Astrocyte (in vitro differentiated cells and primary cell): ENCODE measurements at regions not wholly inside any gene's neighbourhood (a gene's known extent, or its start where the extent isn't known, plus 50 kb on each side); places are given as distances from the start of the nearest gene placed in this dataset.

Experiments used
- CTCF ChIP-seq: IDR thresholded peaks from 2 replicates; pipeline ENCODE4 v1.5.1; 2011; ENCODE audit warnings: low read depth, mild to moderate bottlenecking, inconsistent platforms, low read length, moderate library complexity; ENCODE audit not compliant: insufficient read depth
- EZH2 ChIP-seq: IDR thresholded peaks from 2 replicates; pipeline ENCODE4 v1.6.1; 2012; ENCODE audit warnings: mild to moderate bottlenecking, low read length, inconsistent platforms; ENCODE audit not compliant: insufficient read depth

GRCh38 chr4:187464573-187464972 is 531.0 kb upstream of the ZFP42 start:
- TF ChIP-seq CTCF (no peak), EZH2 (no peak)
